H54 (cell line): ENCODE measurements at regions not wholly inside any gene's neighbourhood (a gene's known extent, or its start where the extent isn't known, plus 50 kb on each side); places are given as distances from the start of the nearest gene placed in this dataset.
A peak's percentile ranks its signal among the peaks of the same experiment; 100 is the strongest.

Source experiments
- DNase-seq: peaks from one replicate; pipeline ENCODE4 v3.0.0; 2011; ENCODE audit warnings: low spot score, mixed read lengths; ENCODE audit not compliant: insufficient read length
- FAIRE-seq: peaks from 3 replicates; lab custom pipeline; 2011; peaks lifted over from hg19 to GRCh38; lab: Jason Lieb, UNC
- POLR2A ChIP-seq: IDR thresholded peaks from 2 replicates; pipeline ENCODE4 v1.6.1; 2011; ENCODE audit warnings: low read depth, mild to moderate bottlenecking, low read length

- no peak for TF ChIP-seq POLR2A
- no peak for FAIRE-seq
- DNase-seq, result no peak
Observed at GRCh38 chr2:220278022-220278421, 650.6 kb downstream of the SLC4A3 start.

GRCh38 chr2:220279372-220279771 lies 651.9 kb downstream of the SLC4A3 start:
- FAIRE-seq (peak; percentile 69), DNase-seq (peak; percentile 13)
- TF ChIP-seq POLR2A, result no peak

- FAIRE-seq (no peak), DNase-seq (no peak)
- no peak for TF ChIP-seq POLR2A
Observed at GRCh38 chr2:220279840-220280239, 652.4 kb downstream of the SLC4A3 start.

- TF ChIP-seq POLR2A, result no peak
- DNase-seq (no peak), FAIRE-seq (no peak)
Observed at GRCh38 chr2:220280736-220281135, 653.3 kb downstream of the SLC4A3 start.

- FAIRE-seq, result no peak
Observed at GRCh38 chr2:220281771-220282170, 654.3 kb downstream of the SLC4A3 start.

GRCh38 chr2:220282236-220282635 lies 654.8 kb downstream of the SLC4A3 start:
- DNase-seq (no peak), FAIRE-seq (no peak)
- TF ChIP-seq POLR2A, result no peak

More at GRCh38 chr2:220281771-220282170, 654.3 kb downstream of the SLC4A3 start:
- no peak for TF ChIP-seq POLR2A
- no peak for DNase-seq

- DNase-seq (no peak), FAIRE-seq (no peak)
- TF ChIP-seq POLR2A, result no peak
Observed at GRCh38 chr2:220293966-220294365, 666.5 kb downstream of the SLC4A3 start.

- FAIRE-seq, result peak; percentile 20
- DNase-seq, result no peak
- TF ChIP-seq POLR2A, result no peak
Observed at GRCh38 chr2:220296174-220296573, 668.7 kb downstream of the SLC4A3 start.

GRCh38 chr2:220297093-220297492 lies 669.7 kb downstream of the SLC4A3 start:
- TF ChIP-seq POLR2A, result no peak
- FAIRE-seq (no peak), DNase-seq (no peak)

GRCh38 chr2:220300806-220301205 lies 673.4 kb downstream of the SLC4A3 start:
- FAIRE-seq (no peak), DNase-seq (no peak)
- TF ChIP-seq POLR2A, result no peak

GRCh38 chr2:220302756-220303155 lies 675.3 kb downstream of the SLC4A3 start:
- DNase-seq, result no peak
- FAIRE-seq, result no peak
- TF ChIP-seq POLR2A, result no peak

GRCh38 chr2:220309215-220309614 lies 681.8 kb downstream of the SLC4A3 start:
- DNase-seq (no peak), FAIRE-seq (no peak)
- no peak for TF ChIP-seq POLR2A

GRCh38 chr2:220310451-220310861 lies 683.0 kb downstream of the SLC4A3 start:
- DNase-seq (no peak), FAIRE-seq (no peak)
- no peak for TF ChIP-seq POLR2A

GRCh38 chr2:220315098-220315823 lies 687.8 kb downstream of the SLC4A3 start:
- FAIRE-seq (no peak), DNase-seq (no peak)
- no peak for TF ChIP-seq POLR2A

GRCh38 chr2:220318037-220318436 lies 690.6 kb downstream of the SLC4A3 start:
- TF ChIP-seq POLR2A, result no peak
- FAIRE-seq (no peak), DNase-seq (no peak)
